ENCODE measurements at regions not wholly inside any gene's neighbourhood (a gene's known extent, or its start where the extent isn't known, plus 50 kb on each side); places are given as distances from the start of the nearest gene placed in this dataset.

DNA sequence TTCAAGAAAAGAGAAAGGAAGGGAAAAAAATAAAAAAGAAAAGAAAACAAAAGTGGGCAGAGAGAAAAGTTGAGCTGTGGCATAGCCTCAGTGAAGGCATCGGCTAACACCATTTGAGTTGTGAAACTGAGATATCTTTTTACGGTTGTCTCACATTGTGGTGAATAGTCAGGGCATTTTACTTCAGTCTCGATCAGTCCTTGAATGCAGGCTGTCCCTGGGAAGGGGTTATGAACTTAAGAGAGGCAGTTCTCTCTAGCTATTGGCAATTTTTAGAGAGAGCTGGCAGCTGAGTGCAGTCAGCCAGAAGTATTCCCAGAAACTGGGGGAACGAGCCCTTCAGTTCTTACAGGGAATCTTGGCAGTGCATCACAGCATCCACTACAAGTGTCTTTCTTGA is 93.5 kb upstream of the SLC6A14 start:
- WGBS, 2 donors (ENCODE audit: low coverage in 1 of 2) = 47 to 50% methylated on average over 1 to 4 of the region's 4 CpGs
- in situ Hi-C loops (cut with MboI; ENCODE audit: low pct_ligation_motif_present in 1 of 4, low pct_unique_long_range_greater_than_20kb in 1 of 4, low sequenced_read_pairs in 3 of 4) = no loop called here

DNA sequence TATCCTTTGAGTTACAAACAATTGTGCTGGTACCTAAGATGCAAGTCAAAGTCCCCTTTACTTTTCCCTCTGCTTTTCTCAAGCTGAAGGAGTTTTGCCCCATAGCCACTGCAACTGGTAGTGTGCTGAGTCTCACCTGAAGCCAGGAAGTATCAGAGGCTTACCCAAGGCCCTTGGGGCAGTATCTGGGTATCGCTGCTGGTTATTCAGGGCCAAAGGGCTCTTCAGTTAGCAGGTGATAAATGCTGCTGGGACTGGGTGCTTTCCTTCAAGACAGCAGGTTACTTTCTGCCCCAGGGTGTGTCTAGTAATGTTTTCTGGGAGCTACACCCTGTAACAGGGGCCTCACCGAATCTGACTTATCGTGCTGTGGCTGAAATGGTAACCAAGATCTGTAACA is 90.4 kb upstream of the SLC6A14 start:
- Histone ChIP-seq H3K9me3 (no peaks in the 10 kb centered on the region), H3K4me3 (no peak overlapping the region), H3K36me3 (no peaks in the 10 kb centered on the region), H3K4me1 (no peaks in the 10 kb centered on the region), H3K27ac (no peak overlapping the region), H3K27me3 (no peaks in the 10 kb centered on the region)
- 70% methylated on average over 3 of the region's 3 CpGs; no CpG with 5 or more reads in 1 of the 2 donors for WGBS, 2 donors (ENCODE audit: low coverage in 1 of 2)
- TF ChIP-seq, protein P1, sequence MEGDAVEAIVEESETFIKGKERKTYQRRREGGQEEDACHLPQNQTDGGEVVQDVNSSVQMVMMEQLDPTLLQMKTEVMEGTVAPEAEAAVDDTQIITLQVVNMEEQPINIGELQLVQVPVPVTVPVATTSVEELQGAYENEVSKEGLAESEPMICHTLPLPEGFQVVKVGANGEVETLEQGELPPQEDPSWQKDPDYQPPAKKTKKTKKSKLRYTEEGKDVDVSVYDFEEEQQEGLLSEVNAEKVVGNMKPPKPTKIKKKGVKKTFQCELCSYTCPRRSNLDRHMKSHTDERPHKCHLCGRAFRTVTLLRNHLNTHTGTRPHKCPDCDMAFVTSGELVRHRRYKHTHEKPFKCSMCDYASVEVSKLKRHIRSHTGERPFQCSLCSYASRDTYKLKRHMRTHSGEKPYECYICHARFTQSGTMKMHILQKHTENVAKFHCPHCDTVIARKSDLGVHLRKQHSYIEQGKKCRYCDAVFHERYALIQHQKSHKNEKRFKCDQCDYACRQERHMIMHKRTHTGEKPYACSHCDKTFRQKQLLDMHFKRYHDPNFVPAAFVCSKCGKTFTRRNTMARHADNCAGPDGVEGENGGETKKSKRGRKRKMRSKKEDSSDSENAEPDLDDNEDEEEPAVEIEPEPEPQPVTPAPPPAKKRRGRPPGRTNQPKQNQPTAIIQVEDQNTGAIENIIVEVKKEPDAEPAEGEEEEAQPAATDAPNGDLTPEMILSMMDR (IDR thresholded peaks at IDR 0.05) = no peak
- TF ChIP-seq EP300 (IDR thresholded peaks at IDR 0.05; ENCODE audit: low read depth) (no peak), POLR2A (IDR thresholded peaks at IDR 0.05) (no peak), POLR2AphosphoS5 (IDR thresholded peaks at IDR 0.05) (no peak)
- intact Hi-C loops (cut with DNase I; ENCODE audit: low total_unique reads) (no loop called here), in situ Hi-C loops (cut with MboI; ENCODE audit: low pct_ligation_motif_present in 1 of 4, low pct_unique_long_range_greater_than_20kb in 1 of 4, low sequenced_read_pairs in 3 of 4) (no loop called here)
- no peak for DNase-seq

More for the DNA sequence above, 93.5 kb upstream of the SLC6A14 start:
- TF ChIP-seq, protein P1 (IDR thresholded peaks at IDR 0.05) = no peak
- no peak for TF ChIP-seq EP300 (IDR thresholded peaks at IDR 0.05; ENCODE audit: low read depth)
- TF ChIP-seq POLR2A (IDR thresholded peaks at IDR 0.05) = no peak
- TF ChIP-seq POLR2AphosphoS5 (IDR thresholded peaks at IDR 0.05) = no peak
- Histone ChIP-seq H3K36me3 (no peaks in the 10 kb centered on the region), H3K27ac (no peak overlapping the region), H3K4me1 (no peaks in the 10 kb centered on the region), H3K9me3 (no peaks in the 10 kb centered on the region), H3K4me3 (no peak overlapping the region), H3K27me3 (no peaks in the 10 kb centered on the region)
- DNase-seq = no peak
- intact Hi-C loops (cut with DNase I; ENCODE audit: low total_unique reads) = no loop called here

DNA sequence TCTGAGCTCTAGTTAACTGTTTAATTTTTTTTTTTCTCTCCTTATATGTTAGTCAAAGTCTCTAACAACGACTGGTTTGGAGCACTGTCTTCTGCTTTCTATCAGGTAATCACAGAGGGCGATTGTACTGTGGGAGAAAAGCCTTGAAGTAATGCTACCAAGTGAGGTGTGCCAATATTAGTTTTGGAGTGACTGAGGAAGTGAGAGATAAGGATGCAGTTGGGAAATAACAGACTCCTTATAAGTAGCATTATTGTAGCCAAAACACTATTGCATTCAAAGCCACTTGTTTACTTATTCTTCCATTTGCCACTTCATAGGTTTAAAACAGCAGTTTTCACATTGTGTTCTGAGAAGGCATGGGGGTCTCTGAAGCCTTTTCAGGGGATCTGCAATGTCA is 79.1 kb upstream of the SLC6A14 start:
- no peaks in the 10 kb centered on the region for H3K4me1 ChIP-seq
- DNase-seq = no peak
- in situ Hi-C loops (cut with MboI; ENCODE audit: low pct_ligation_motif_present in 1 of 4, low pct_unique_long_range_greater_than_20kb in 1 of 4, low sequenced_read_pairs in 3 of 4) = no loop called here

DNA sequence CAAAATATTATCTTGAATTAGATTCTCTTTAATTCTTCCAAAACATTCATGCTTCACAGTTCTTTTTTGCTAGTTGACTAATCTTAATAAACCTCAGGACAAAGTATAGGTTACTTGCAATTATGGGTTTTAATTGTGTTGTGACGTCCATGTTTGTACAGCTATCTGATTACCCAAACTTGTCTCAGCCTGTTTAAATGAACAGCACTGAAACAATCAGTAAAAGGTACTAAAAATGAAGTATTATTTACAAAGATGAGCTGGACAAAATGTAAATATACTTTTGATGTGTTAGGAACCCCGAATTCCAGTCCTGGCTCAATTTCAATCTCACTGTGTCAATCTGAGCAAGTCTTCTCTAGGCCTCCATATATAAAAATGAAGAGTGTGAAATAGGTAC is 57.4 kb upstream of the SLC6A14 start:
- no peaks in the 10 kb centered on the region for H3K4me1 ChIP-seq
- in situ Hi-C loops (cut with MboI; ENCODE audit: low pct_ligation_motif_present in 1 of 4, low pct_unique_long_range_greater_than_20kb in 1 of 4, low sequenced_read_pairs in 3 of 4) = no loop called here
- H3K27me3 ChIP-seq = no peaks in the 10 kb centered on the region
- H3K36me3 ChIP-seq = no peaks in the 10 kb centered on the region
- 42 to 60% methylated on average over 1 to 2 of the region's 2 CpGs for WGBS, 2 donors (ENCODE audit: low coverage in 1 of 2)
- H3K9me3 ChIP-seq = no peaks in the 10 kb centered on the region
- no peak overlapping the region for H3K27ac ChIP-seq
- intact Hi-C loops (cut with DNase I; ENCODE audit: low total_unique reads) = no loop called here
- no peak for DNase-seq
- no peak overlapping the region for H3K4me3 ChIP-seq
- TF ChIP-seq POLR2A (IDR thresholded peaks at IDR 0.05) = no peak
- TF ChIP-seq EP300 (IDR thresholded peaks at IDR 0.05; ENCODE audit: low read depth) = no peak
- no peak for TF ChIP-seq POLR2AphosphoS5 (IDR thresholded peaks at IDR 0.05)
- TF ChIP-seq, protein P1 (IDR thresholded peaks at IDR 0.05) = no peak

More for the DNA sequence above, 79.1 kb upstream of the SLC6A14 start:
- Histone ChIP-seq H3K4me3 (no peak overlapping the region), H3K27ac (no peak overlapping the region), H3K9me3 (no peaks in the 10 kb centered on the region), H3K36me3 (no peaks in the 10 kb centered on the region), H3K27me3 (no peaks in the 10 kb centered on the region)
- intact Hi-C loops (cut with DNase I; ENCODE audit: low total_unique reads) = no loop called here
- 11% methylated on average over 2 of the region's 2 CpGs; no CpG with 5 or more reads in 1 of the 2 donors for WGBS, 2 donors (ENCODE audit: low coverage in 1 of 2)
- TF ChIP-seq, protein P1 (IDR thresholded peaks at IDR 0.05) = no peak
- no peak for TF ChIP-seq POLR2AphosphoS5 (IDR thresholded peaks at IDR 0.05)
- TF ChIP-seq EP300 (IDR thresholded peaks at IDR 0.05; ENCODE audit: low read depth) = no peak
- no peak for TF ChIP-seq POLR2A (IDR thresholded peaks at IDR 0.05)

Data from transverse colon (tissue), 4 donors.